ENCODE measurements at regions not wholly inside any gene's neighbourhood (a gene's known extent, or its start where the extent isn't known, plus 50 kb on each side); places are given as distances from the start of the nearest gene placed in this dataset.
"Not testable (repeated sequence)": the region's sequence is repeated elsewhere in the genome, so short reads cannot be mapped to it uniquely, and the experiment has no call there.

DNA sequence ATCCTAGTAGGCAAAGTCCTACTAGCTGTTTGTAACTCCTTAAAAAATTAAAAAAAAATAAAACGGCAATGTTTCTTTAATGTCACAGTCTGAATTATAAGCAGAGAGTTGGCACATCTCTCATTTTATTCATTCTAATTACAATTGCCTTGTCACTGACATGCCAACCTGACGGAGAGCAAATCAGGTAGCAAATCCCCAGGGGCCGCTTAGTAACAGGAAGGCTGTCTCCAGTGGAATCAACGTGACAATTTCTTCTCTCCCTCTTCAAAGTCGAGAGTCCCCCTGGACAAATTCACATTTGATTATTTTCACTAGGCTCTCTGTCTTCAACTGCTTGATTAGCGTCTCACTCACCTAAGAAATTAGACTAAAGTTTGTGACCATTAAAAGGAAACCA lies 1598.9 kb upstream of the PIK3C3 start:
- FAIRE-seq: no peak
- DNase-seq (ENCODE audit: insufficient read length, low spot score): no peak

DNA sequence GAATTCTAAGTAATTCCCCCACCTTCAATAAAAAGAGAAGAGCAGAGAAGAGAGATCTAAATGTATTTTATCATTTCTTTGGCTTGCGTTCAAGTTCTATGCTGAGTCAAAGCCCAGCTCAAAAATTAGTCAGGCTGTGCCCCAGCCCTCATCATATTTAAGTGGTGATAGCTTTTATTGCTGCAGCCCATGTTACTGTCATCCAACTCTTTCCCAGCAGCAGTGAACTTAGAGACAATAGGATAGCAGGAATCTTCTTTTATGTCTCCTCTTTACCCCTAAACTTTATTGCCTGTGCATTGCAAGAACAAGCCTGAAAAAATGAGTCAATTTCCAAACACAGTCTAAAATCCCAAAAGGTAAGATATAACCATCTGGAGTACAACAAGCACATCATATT lies 1599.3 kb upstream of the PIK3C3 start:
- no peak for DNase-seq (ENCODE audit: insufficient read length, low spot score)

DNA sequence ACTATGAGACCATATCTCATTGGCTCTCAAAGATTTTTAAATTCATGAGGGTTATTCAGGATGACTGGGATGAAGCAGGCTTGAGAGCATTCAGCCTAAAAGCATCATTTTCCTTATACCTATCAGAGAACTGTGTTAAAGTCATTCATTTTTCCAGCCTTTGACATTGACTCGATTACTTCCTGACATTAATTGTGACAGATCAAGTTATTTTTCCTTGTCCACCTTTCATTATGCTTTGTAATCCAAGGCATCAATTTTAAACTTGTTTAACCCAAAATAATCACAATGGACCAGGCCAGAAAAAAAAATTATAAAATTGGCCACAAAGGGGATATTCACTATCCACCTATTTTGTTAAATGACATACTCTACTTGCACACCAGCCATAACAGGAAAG lies 1606.8 kb upstream of the PIK3C3 start:
- no peak for DNase-seq (ENCODE audit: insufficient read length, low spot score)
- no peak for FAIRE-seq

More for the DNA sequence above, 1599.3 kb upstream of the PIK3C3 start:
- no peak for FAIRE-seq

DNA sequence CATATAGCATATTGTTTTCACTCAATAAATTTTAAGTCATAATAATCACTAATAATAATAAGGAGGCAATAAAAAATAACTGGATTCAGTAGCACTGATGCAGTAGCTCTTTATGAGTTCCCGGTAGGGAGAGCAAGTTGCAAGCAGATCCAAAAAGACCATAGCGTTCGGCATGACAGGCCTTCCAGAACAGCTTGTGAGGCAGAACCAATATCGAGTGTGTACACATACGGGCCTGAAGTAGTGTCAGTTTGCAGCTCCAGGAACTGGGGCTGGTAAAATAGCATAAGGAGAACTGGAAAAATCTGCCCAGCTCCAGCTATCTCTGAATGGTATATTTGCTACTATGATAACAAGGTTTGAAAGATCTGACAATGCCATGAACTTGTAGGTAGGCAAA lies 1607.8 kb upstream of the PIK3C3 start:
- DNase-seq (ENCODE audit: insufficient read length, low spot score) (no peak), FAIRE-seq (no peak)

DNA sequence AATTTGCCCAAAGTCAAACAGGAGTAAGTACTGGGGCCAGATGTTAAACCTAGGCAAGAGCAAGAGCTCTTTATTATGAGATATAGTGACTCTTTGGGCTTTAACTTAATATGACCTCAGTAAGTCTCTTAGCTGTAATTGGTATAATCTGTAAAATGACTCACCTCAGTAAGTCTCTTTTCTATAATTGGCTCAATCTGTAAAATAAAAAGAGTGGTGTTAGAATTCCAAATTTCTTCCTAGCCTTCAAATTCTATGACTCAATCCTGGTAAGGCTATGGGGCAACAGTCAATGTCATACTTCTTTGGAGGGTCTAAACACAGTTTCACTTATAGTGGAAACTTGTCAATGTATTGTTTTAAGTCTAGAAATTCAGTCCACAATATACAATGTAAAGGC lies 1608.9 kb upstream of the PIK3C3 start:
- no peak for FAIRE-seq
- no peak for DNase-seq (ENCODE audit: insufficient read length, low spot score)

DNA sequence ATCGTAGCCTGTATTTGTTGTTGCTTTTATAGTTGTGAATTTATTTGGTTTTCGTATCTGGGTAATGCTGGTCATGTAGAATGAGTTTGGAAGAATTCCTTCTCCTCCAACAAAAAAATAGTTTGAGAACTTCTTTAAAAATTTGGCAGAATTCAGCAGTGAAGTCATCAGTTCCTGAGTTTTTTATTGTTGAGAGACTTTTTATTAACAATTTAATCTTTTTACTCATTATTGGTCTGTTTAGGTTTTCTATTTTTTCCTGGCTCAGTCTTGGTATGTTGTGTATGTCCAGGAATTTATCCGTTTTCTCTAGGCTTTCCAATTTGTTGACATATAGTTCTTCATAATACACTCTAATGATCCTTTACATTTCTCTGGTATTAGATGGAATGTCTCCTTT lies 1613.3 kb upstream of the PIK3C3 start:
- no peak for FAIRE-seq

DNA sequence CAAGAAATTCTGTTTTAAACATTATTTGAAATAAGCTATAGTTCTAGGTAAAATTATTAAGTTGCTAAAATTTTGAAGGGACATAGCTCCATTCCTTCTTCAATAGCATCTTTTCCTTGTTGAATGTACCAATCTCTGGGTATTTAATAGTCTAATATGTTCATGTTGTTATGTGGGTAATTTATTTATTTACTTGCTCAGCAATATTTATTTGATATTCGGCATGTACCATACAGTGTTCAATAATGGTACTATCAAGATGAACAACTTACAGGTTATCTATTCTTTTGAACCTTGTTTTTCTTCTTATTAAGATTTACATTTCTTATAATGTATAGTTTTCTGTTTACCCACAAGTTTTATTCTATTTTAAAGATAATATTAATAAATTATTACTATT lies 1616.8 kb upstream of the PIK3C3 start:
- no peak for DNase-seq (ENCODE audit: insufficient read length, low spot score)
- no peak for FAIRE-seq

More for the DNA sequence above, 1613.3 kb upstream of the PIK3C3 start:
- no peak for DNase-seq (ENCODE audit: insufficient read length, low spot score)

DNA sequence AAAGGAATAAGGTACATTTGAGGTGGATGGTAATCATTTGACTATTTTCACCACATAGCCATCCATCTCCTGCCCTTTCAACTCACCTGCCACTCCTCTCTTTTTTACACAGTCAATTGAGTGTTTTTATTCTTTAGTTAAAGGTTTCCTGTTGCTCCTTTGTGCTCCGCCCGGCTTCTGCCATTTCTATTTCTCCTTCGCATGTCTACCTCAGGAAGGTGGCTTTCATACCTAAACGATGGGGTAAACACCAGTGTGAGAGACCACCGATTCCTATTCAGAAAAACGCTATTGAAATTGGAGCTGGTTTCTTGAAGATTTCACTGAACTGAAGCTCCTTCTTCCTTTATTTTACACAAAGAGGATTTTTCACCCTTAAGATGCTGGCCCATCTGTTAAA lies 1628.0 kb upstream of the PIK3C3 start:
- FAIRE-seq: no peak
- DNase-seq (ENCODE audit: insufficient read length, low spot score): no peak

DNA sequence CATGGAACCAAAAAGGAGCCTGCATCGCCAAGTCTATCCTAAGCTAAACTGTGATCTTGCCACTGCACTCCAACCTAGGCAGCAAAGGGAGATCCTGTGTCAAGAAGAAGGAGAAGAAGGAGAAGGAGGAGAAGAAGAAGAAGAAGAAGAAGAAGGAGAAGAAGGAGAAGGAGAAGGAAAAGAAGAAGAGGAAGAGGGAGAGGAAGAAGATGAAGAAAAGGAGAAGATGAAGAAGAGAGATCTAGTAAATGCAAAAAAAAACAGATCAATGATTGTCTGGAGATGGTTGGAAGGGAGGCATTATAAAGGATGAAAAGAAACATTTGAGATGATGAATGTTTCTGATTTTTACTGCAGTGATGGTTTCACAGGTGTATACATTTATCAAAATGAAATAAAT lies 1629.0 kb upstream of the PIK3C3 start:
- no peak for FAIRE-seq

DNA sequence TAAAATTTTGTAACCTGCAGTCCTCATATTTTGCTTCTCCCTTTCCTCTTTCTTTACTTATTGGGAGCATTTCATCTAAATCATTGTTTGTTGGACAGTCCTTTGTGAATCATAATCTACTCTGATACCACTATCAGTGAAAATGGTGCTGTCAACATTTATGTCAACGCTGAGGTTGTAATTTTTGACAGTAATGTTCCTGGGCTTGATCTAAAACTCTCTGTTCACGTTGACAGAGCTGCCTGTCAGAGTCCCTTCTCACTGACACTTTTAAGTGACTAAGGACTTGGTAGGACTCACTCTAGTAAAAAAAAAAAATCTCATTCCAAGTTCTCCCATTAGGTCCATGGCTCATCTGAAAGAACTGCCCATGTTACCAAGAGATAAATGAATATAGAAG lies 1640.8 kb upstream of the PIK3C3 start:
- FAIRE-seq (no peak), DNase-seq (ENCODE audit: insufficient read length, low spot score) (no peak)

More for the DNA sequence above, 1629.0 kb upstream of the PIK3C3 start:
- no peak for DNase-seq (ENCODE audit: insufficient read length, low spot score)

DNA sequence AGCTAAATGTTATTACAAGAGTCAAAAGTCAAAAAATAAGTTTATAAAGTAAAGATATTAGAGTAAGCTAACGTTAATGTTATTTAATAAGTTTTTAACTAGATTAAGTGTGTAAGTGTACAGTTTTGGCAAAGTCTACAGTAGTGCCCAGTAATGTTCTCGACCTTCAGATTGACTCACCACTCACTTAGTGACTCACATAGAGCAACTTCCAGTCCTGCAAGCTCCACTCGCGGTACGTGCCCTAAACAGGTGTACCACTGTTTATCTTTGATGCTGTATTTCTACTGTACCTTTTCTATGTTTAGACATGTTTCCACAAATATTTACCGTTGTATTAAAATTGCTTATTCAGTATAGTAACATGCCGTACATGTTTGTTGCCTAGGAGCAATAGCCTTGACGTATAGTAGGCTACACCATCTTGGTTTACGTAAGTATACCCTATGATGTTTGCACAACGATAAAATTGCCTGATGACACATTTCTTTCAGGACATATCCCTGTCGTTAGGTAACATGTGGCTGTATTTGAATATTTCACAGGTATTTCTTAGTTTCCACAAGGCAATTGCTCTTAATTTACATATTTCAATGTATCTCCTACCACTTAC lies 1641.9 kb upstream of the PIK3C3 start:
- no peak for FAIRE-seq
- DNase-seq (ENCODE audit: insufficient read length, low spot score): no peak

DNA sequence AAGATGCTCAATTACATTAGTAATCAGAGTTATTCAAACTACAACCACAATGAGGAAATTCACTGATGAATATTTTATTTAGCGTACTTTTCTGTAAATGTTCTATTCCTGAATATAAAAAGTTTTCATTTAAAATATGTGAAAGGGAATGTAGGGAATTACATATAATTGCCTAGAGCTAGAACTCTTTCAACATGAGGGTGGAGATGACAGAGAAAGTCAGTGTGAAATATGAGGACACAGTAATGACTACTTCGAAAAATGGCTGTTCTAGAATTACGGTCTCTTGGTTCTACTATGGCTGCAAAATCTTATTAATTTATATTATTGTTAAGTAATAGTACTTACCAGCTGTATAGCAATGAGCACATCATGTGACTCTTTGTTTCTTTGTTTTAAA lies 1647.4 kb upstream of the PIK3C3 start:
- FAIRE-seq (no peak), DNase-seq (ENCODE audit: insufficient read length, low spot score) (no peak)

DNA sequence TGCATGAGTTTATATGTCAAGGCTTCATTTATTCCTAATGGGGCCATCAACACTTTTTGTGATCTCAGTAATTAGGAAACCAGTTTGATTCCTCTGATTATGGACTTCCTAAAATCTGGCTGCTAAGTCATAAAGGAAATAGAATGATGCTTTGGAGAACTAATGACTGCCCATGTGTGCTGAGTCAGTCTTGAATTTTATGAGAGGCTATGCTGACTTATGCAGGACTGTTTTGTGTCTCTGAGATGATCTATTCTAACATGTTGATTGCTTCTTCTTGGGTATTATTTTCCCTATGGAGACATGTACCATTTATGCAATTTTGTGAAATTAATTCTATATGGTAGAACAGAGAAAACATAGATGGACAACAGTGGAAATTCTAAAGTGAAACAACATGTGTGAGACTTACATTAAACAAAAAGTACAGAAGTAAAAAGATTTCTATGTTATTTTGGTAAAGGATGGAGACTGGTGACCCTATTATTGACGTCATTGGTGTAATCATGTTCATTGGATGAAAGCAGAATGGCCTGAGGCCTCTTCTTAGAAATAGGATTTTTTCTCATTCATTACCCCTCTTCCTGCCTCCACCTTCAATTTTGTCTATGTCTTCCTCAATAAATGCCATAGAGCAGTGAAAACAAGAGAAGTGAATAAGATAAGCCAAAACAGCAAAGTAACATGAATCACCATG lies 1658.2 kb upstream of the PIK3C3 start:
- no peak for FAIRE-seq
- DNase-seq (ENCODE audit: insufficient read length, low spot score): no peak

DNA sequence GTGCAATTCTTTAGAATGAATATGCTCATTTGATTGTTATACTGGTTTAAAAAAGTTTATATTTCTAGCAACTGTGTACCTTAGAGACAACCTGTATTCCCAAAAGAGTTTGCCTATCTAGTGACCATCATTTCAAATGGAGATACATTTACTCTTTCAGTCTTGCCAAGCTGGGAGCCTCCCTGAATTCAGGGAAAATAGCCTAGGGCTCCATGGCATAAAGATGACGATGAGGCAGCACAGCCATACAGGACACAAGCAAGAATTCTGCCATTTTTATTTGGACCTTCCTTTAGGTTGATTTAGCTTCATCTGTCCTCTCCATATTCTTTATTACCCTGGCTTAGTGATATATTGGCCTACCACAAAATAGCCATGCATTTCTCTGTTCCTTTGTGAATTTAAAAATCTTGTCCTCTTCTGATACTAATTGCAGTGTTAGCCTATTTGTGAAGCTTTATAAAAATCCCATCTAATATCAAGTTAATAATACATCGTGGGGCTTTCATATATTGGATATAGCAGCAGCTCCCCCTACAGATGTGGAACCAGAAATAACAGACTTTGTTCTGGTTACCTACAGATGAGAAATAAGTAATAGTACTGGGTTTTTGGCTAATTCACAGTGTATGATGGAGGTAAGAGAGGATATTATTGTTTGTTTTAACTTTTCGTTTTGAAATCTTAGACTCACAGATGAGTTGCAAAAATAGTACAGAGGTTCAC lies 1661.9 kb upstream of the PIK3C3 start:
- FAIRE-seq (no peak), DNase-seq (ENCODE audit: insufficient read length, low spot score) (no peak)

DNA sequence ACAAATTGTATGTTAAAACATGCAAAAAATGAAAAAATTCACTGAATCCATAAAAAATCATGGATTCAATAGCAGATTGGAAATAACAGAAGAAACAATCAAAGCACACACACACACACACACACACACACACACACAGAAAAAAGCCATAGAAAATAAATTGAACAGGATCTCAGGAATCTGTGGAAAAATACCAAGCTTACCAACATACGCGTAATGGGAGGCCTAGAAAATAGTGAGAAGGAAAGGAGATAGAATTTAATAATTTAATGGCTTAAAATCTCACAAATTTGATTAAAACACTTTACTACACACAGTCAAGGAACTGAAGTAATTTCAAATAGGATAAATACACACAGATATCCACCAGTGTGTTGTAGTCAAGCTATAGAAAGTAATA lies 1671.5 kb upstream of the PIK3C3 start:
- FAIRE-seq: no peak

DNA sequence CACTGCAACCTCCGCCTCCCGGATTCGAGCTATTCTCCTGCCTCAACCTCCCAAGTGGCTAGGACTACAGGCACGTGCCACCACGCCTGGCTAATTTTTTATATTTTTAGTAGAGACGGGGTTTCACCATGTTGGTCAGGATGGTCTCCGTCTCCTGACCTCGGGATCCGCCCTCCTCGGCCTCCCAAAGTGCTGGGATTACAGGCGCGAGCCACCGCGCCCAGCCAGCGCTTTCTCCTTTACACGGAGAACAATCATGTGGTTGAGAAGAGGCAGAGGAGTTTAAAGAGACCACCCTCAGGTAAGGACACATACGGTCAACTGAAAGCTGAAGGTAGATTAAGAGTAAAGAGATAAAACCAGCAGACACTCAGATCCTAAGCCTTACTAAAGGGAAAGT lies 1673.7 kb upstream of the PIK3C3 start:
- not testable (repeated sequence) for FAIRE-seq; DNase-seq (ENCODE audit: insufficient read length, low spot score)

More for the DNA sequence above, 1671.5 kb upstream of the PIK3C3 start:
- DNase-seq (ENCODE audit: insufficient read length, low spot score): no peak

DNA sequence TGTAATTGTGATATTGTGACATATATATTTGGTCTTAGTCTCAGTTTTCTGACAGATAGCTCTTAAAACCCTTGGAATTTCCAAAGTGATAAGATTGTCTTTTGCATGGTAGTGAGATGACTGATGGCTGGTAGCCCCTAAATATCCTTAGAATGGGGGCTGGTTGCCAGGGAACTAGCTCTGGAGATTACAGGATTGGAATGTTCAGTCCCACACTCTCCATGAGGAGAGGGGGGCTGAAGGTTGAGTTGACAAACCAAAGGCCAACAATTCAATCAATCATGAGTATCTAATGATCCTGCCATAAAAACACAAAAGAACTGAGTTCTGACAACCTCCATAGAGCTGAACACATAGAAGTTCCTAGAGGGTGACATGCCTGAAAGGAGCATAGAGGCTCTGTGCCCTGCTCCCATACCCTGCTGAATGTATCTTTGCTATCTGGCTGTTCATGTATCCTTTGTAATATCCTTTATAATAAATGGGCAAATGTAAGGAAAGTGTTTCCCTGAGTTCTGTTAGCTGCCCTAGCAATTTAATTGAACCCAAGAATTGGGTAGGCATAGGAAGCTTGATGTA lies 1680.3 kb upstream of the PIK3C3 start:
- no peak for FAIRE-seq
- no peak for DNase-seq (ENCODE audit: insufficient read length, low spot score)

DNA sequence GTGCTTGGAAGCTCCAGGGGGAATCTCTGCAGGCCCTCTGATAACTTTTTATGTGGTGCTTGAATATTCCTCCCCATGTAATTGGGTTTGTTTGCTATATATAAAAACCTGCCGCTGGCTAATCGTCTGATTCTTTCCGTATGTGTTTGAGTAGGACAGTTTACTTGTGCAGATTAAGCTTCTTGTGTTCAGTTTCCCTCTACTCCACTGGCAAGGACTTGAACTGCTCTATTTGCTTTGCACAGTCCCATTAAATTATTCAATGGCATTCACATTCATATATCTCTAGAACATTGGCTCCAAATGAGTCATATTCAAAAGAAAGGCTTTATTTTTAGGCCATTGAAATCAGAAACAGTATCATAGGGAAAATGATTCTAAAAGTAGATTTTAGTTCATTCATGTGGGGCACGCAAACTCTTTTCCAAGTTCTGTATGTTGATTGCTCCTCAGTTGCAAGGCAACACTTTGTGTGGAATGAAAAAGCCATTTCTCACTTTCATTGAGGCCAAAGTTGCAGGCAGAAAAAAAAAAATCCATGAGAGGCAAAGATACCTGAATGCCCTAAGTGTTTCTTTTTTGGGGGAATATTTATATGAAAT lies 1682.3 kb upstream of the PIK3C3 start:
- DNase-seq (ENCODE audit: insufficient read length, low spot score): no peak
- FAIRE-seq: no peak

DNA sequence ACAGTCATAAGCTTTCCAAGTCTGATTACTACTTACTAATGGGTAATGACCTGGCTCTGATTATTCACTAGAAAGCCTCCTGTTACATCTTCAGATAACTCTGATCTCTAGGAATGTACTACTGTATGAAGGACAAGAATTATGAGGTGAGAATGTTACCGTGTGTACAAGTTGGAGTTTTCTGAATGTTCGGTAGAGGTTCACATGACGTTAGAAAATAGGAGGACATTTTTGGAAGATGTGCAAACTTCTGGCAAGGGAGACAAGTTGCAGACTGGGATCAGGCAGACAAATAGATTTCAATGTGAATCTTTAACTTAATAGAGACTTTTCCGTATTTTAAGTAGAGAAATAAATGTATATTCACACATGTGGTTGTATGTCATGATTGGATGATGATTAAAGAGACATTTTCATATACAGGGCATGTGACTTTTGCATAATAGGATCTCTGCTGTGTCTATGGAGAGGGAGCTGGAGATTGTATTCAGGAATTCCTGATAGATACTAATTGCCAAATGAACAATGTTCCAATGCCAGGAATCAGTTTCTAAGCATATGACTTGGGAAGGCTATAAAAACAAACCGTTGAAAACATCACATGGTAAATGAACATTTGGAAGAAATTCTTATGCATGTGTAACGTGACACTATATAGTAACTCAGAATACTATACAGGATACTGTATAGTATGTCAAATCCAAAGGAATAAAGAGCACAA lies 1695.8 kb upstream of the PIK3C3 start:
- FAIRE-seq: no peak
- DNase-seq (ENCODE audit: insufficient read length, low spot score): no peak

DNA sequence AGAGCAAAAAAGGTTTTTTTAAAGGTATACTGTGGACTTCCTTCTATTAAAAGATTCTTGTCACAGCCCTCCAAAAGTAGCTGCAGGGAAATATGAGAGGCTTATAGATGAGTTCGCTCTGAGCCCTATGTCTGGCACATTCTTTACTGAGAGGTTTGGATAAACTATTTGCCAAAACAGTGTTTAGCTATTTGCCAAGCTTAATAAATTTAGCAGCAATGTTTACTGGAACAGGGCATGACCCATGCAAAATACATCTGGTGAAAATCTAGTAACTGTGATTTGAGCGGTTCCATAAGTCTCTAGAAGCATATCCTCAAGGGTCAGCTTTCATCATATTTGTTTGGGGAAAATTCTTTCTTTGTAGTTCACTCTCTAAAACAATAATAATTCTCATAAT lies 1696.7 kb upstream of the PIK3C3 start:
- no peak for FAIRE-seq

DNA sequence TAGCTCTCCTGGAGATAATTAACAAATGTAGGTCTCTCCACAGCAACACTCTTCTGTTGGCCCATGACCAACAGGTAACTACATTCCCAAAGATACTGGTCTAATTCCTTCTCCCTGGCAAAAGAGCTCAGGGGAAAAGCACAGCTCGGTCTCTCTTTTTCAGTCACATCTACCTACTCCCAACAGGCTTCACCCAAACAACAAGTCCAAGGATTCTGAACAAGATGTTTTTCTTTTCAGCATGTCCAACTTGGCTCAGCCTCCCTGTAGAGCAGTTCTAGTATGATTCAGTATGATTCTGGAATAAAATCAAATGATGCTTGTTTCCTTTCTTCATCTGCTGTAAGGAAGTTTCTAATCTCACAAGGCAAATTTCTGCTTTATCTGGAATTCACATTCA lies 1704.8 kb upstream of the PIK3C3 start:
- DNase-seq (ENCODE audit: insufficient read length, low spot score) (no peak), FAIRE-seq (no peak)

More for the DNA sequence above, 1696.7 kb upstream of the PIK3C3 start:
- no peak for DNase-seq (ENCODE audit: insufficient read length, low spot score)
